ENCODE measurements at regions not wholly inside any gene's neighbourhood (a gene's known extent, or its start where the extent isn't known, plus 50 kb on each side); places are given as distances from the start of the nearest gene placed in this dataset.

DNA sequence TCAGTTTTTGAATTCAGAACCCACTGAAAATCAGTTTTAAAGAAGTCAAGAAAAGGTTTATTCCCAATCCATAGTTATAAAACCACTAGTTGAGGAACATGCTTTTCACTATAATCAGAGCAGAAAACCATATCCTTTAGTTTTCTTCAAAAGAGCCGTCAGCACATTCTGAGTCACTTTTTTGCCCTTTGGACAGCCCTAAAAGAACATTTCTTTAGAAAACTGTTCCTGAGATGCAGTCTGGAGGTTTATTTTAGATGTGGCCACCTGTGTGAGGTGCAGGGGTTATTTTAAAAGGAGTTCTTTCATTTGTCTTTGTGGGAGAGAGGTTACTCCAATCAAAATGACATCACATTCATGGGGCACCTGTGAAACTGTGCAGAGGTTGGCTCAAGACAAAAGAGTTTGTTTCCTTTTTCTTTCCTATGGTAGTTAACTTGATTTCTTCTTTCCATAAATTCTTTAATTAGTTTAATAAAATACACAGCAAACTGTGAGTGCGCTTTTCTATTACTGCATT lies 221.6 kb upstream of the RPS23 start:
- no peak overlapping the region for H3K4me2 ChIP-seq (ENCODE audit: low read length)

DNA sequence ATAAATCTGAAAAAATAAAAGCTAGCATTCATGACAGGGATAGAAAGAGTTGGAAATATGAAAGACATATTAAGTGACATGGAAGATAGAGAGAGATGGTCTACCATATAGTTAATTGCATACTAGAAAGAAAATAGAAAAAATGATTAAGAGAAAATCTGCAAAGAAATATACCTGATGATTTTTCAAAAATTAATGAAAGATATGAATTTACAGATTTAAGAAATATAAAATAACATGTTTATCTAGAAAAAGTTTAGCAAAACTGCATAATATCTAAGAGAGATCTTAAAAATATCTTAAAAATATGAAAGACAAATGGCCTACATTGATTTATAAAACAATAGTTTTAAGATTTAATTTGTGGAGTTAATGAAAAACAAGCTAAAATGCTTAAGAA lies 219.1 kb upstream of the RPS23 start:
- CTCF ChIA-PET (ENCODE audit: unreplicated experiment): no interaction called here
- POLR2A ChIA-PET: interaction anchor here (0.5 to 0.6 kb wide), 2 partner anchors 10 to 299 kb away, joined by 3 read pairs; no protein-coding TSS in a partner anchor
- Histone ChIP-seq H3K79me2 (ENCODE audit: insufficient read depth, low read depth, low read length) (no peaks in the 10 kb centered on the region), H2AFZ (ENCODE audit: low read length) (no peak overlapping the region), H3K27ac (ENCODE audit: low read depth, low read length, poor library complexity, severe bottlenecking) (no peak overlapping the region), H3K9me3 (ENCODE audit: low read length) (no peaks in the 10 kb centered on the region), H3K4me1 (ENCODE audit: insufficient read depth, low read length, poor library complexity, severe bottlenecking) (no peaks in the 10 kb centered on the region), H3K4me3 (ENCODE audit: low read depth, low read length, poor library complexity, severe bottlenecking) (no peak overlapping the region), H3K9me2 (ENCODE audit: insufficient read depth, low read length) (no peaks in the 10 kb centered on the region), H3K36me3 (ENCODE audit: insufficient read depth, low read length) (no peaks in the 10 kb centered on the region), H4K20me1 (ENCODE audit: insufficient read depth, low read length) (no peaks in the 10 kb centered on the region), H3K4me2 (ENCODE audit: low read length) (no peak overlapping the region)
- intact Hi-C loops (cut with micrococcal nuclease; ENCODE audit: unreplicated experiment): no loop called here
- no peak for TF ChIP-seq CTCF (conservative IDR thresholded peaks at IDR 0.05; ENCODE audit: low read length)
- TF ChIP-seq EZH2phosphoT487 (IDR thresholded peaks at IDR 0.05; ENCODE audit: borderline replicate concordance, low read depth, low read length): no peak
- no TSS peak for BruUV-seq (replicated peaks)
- no peak for DNase-seq (ENCODE audit: low spot score)

More for the DNA sequence above, 221.6 kb upstream of the RPS23 start:
- Histone ChIP-seq H3K9me2 (ENCODE audit: insufficient read depth, low read length) (no peaks in the 10 kb centered on the region), H3K4me1 (ENCODE audit: insufficient read depth, low read length, poor library complexity, severe bottlenecking) (no peaks in the 10 kb centered on the region), H4K20me1 (ENCODE audit: insufficient read depth, low read length) (no peaks in the 10 kb centered on the region), H3K36me3 (ENCODE audit: insufficient read depth, low read length) (no peaks in the 10 kb centered on the region), H3K79me2 (ENCODE audit: insufficient read depth, low read depth, low read length) (no peaks in the 10 kb centered on the region), H3K27ac (ENCODE audit: low read depth, low read length, poor library complexity, severe bottlenecking) (no peak overlapping the region), H2AFZ (ENCODE audit: low read length) (no peak overlapping the region), H3K9me3 (ENCODE audit: low read length) (no peaks in the 10 kb centered on the region), H3K4me3 (ENCODE audit: low read depth, low read length, poor library complexity, severe bottlenecking) (no peak overlapping the region)
- BruUV-seq (replicated peaks): no TSS peak
- no peak for TF ChIP-seq CTCF (conservative IDR thresholded peaks at IDR 0.05; ENCODE audit: low read length)
- no peak for TF ChIP-seq EZH2phosphoT487 (IDR thresholded peaks at IDR 0.05; ENCODE audit: borderline replicate concordance, low read depth, low read length)
- ChIA-PET POLR2A (interaction anchor here (0.7 to 1.2 kb wide), 3 partner anchors 17 to 526 kb away, joined by 3 to 4 read pairs (median 4); no protein-coding TSS in a partner anchor), CTCF (ENCODE audit: unreplicated experiment) (no interaction called here)
- intact Hi-C loops (cut with micrococcal nuclease; ENCODE audit: unreplicated experiment): no loop called here
- no peak for DNase-seq (ENCODE audit: low spot score)

GRCh38 chr5:82494942-82495341 lies 216.8 kb upstream of the RPS23 start:
- no peaks in the 10 kb centered on the region for H3K9me2 ChIP-seq (ENCODE audit: insufficient read depth, low read length)
- TF ChIP-seq EZH2phosphoT487 (IDR thresholded peaks at IDR 0.05; ENCODE audit: borderline replicate concordance, low read depth, low read length) (no peak), CTCF (conservative IDR thresholded peaks at IDR 0.05; ENCODE audit: low read length) (peak; percentile 57)

More at GRCh38 chr5:82494942-82495341, 216.8 kb upstream of the RPS23 start:
- no TSS peak for BruUV-seq (replicated peaks)
- Histone ChIP-seq H3K4me3 (ENCODE audit: low read depth, low read length, poor library complexity, severe bottlenecking) (no peak overlapping the region), H3K9me3 (ENCODE audit: low read length) (no peaks in the 10 kb centered on the region), H3K79me2 (ENCODE audit: insufficient read depth, low read depth, low read length) (no peaks in the 10 kb centered on the region), H3K27ac (ENCODE audit: low read depth, low read length, poor library complexity, severe bottlenecking) (no peak overlapping the region), H2AFZ (ENCODE audit: low read length) (no peak overlapping the region), H3K4me2 (ENCODE audit: low read length) (no peak overlapping the region), H3K4me1 (ENCODE audit: insufficient read depth, low read length, poor library complexity, severe bottlenecking) (no peaks in the 10 kb centered on the region), H3K36me3 (ENCODE audit: insufficient read depth, low read length) (no peaks in the 10 kb centered on the region), H4K20me1 (ENCODE audit: insufficient read depth, low read length) (no peaks in the 10 kb centered on the region)
- ChIA-PET CTCF (ENCODE audit: unreplicated experiment) (no interaction called here), POLR2A (interaction anchor here (0.7 to 1.0 kb wide), 2 partner anchors 24 to 42 kb away, joined by 3 read pairs; no protein-coding TSS in a partner anchor)
- intact Hi-C loops (cut with micrococcal nuclease; ENCODE audit: unreplicated experiment): no loop called here
- DNase-seq (ENCODE audit: low spot score): no peak
